Testis (tissue), 2 donors: ENCODE measurements at regions not wholly inside any gene's neighbourhood (a gene's known extent, or its start where the extent isn't known, plus 50 kb on each side); places are given as distances from the start of the nearest gene placed in this dataset.
"Not testable (repeated sequence)": the region's sequence is repeated elsewhere in the genome, so short reads cannot be mapped to it uniquely, and the experiment has no call there.

ENCODE experiments used
- DNase-seq: peaks from one replicate; pipeline ENCODE4 v3.0.0-alpha.2; 2019
- H3K27ac ChIP-seq, 2 donors: fragments of 200-600 bp; sonication (generic); one replicate each; pipeline ENCODE4 v1.5.1; 2019
- H3K27me3 ChIP-seq: fragments of 200-600 bp; sonication (generic); one replicate; pipeline ENCODE4 v1.5.1; 2019
- H3K36me3 ChIP-seq: fragments of 200-600 bp; sonication (generic); one replicate; pipeline ENCODE4 v1.5.1; 2017; ENCODE audit warnings: low read depth; ENCODE audit errors: missing control alignments
- H3K4me1 ChIP-seq: fragments of 200-600 bp; sonication (generic); one replicate; pipeline ENCODE4 v1.5.1; 2019
- H3K4me3 ChIP-seq, 2 donors: fragments of 200-600 bp; sonication (generic); one replicate each; pipeline ENCODE4 v1.5.1; 2017 to 2019
- H3K9me3 ChIP-seq: fragments of 200-600 bp; sonication (generic); one replicate; pipeline ENCODE4 v1.5.1; 2017
- CTCF ChIP-seq, 3 experiments: fragments of 450-650 bp in 2 of 3; fragments of 200-600 bp in 1 of 3; sonication (generic) in 1 of 3; IDR thresholded peaks; one replicate each; pipeline ENCODE4 v1.5.1; 2016 to 2019; ENCODE audit warnings: antibody characterized with exemption in 3 of 3, mild to moderate bottlenecking in 2 of 3, moderate library complexity in 1 of 3
- POLR2A ChIP-seq: fragments of 450-650 bp; IDR thresholded peaks from one replicate; pipeline ENCODE4 v1.6.1; 2017; ENCODE audit warnings: antibody characterized with exemption, mild to moderate bottlenecking, moderate library complexity
- WGBS, 2 donors: methylation state at CpG; one replicate each; pipeline ENCODE4 v1.1.5; 2018; 5-methylcytosine and 5-hydroxymethylcytosine counted together
- intact Hi-C: fragments of 100-400 bp; cut with DNase I; formaldehyde crosslinking; loops from one replicate; pipeline ENCODE4 v1.15.1; 2023; ENCODE audit warnings: low total_unique reads

GRCh38 chr10:63836666-63837442 is 315.7 kb downstream of the REEP3 start:
- DNase-seq: no peak
- WGBS, 2 donors: 90 to 95% methylated on average over 4 of the region's 4 CpGs
- H3K27me3 ChIP-seq: no peaks in the 10 kb centered on the region
- H3K4me1 ChIP-seq: no peaks in the 10 kb centered on the region
- no peak overlapping the region for H3K4me3 ChIP-seq
- no peaks in the 10 kb centered on the region for H3K36me3 ChIP-seq
- TF ChIP-seq CTCF (IDR thresholded peaks at IDR 0.05) (no peak), POLR2A (no peak)
- no peaks in the 10 kb centered on the region for H3K9me3 ChIP-seq
- H3K27ac ChIP-seq: no peak overlapping the region
- intact Hi-C loops: no loop called here

GRCh38 chr10:63841761-63842160 is 320.6 kb downstream of the REEP3 start:
- Histone ChIP-seq H3K9me3 (no peaks in the 10 kb centered on the region), H3K36me3 (no peaks in the 10 kb centered on the region), H3K27me3 (no peaks in the 10 kb centered on the region), H3K4me3 (no peak overlapping the region), H3K4me1 (no peaks in the 10 kb centered on the region), H3K27ac (no peak overlapping the region)
- DNase-seq: no peak
- TF ChIP-seq CTCF (IDR thresholded peaks at IDR 0.05): no peak
- no peak for TF ChIP-seq POLR2A
- intact Hi-C loops: no loop called here
- WGBS, 2 donors: 89 to 90% methylated on average over 5 of the region's 5 CpGs

DNA sequence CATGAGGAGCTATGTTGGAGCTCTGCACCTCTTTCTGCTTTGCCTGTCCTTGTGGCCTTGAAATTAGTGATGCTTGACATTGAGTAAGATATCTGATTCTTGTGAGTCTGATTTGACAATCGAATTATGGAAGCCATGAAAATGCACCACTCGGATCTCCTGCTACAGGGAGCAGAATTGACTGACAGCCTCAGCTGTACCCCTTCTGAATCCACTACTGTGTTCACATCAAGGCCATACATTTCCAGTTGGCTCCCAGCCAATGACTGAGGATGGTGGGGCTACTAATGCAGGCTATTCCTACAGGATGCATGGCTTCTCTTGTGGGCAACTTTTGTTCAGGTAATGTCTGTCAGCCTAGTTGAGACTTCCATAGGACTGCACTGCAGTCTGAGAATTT is 321.9 kb downstream of the REEP3 start:
- WGBS, 2 donors: 88 to 91% methylated on average over 2 of the region's 2 CpGs

GRCh38 chr10:63848871-63849270 is 327.7 kb downstream of the REEP3 start:
- H3K4me3 ChIP-seq, intact Hi-C loops, H3K4me1 ChIP-seq, H3K27me3 ChIP-seq, H3K9me3 ChIP-seq, H3K36me3 ChIP-seq, DNase-seq, H3K27ac ChIP-seq: not testable (repeated sequence)
- WGBS, 2 donors: 58 to 86% methylated on average over 3 of the region's 3 CpGs

More for the DNA sequence above, 321.9 kb downstream of the REEP3 start:
- no peak overlapping the region for H3K27ac ChIP-seq
- DNase-seq: no peak
- intact Hi-C loops: no loop called here
- H3K27me3 ChIP-seq: no peaks in the 10 kb centered on the region
- no peak overlapping the region for H3K4me3 ChIP-seq
- H3K9me3 ChIP-seq: no peaks in the 10 kb centered on the region
- TF ChIP-seq POLR2A: no peak
- TF ChIP-seq CTCF (IDR thresholded peaks at IDR 0.05): no peak
- no peaks in the 10 kb centered on the region for H3K4me1 ChIP-seq
- no peaks in the 10 kb centered on the region for H3K36me3 ChIP-seq

GRCh38 chr10:63862860-63863259 is 341.7 kb downstream of the REEP3 start:
- no peaks in the 10 kb centered on the region for H3K4me1 ChIP-seq
- no peak for DNase-seq
- H3K9me3 ChIP-seq: no peaks in the 10 kb centered on the region
- 95 to 98% methylated on average over 1 of the region's 1 CpG for WGBS, 2 donors
- no peaks in the 10 kb centered on the region for H3K27me3 ChIP-seq
- no peak overlapping the region for H3K4me3 ChIP-seq
- TF ChIP-seq CTCF (IDR thresholded peaks at IDR 0.05) (no peak), POLR2A (no peak)
- H3K36me3 ChIP-seq: no peaks in the 10 kb centered on the region
- no peak overlapping the region for H3K27ac ChIP-seq
- intact Hi-C loops: no loop called here
